HL-60 (cell line): ENCODE measurements at regions not wholly inside any gene's neighbourhood (a gene's known extent, or its start where the extent isn't known, plus 50 kb on each side); places are given as distances from the start of the nearest gene placed in this dataset.

ENCODE experiments used
- DNase-seq, 2 experiments: peaks; one replicate each; pipeline ENCODE4 v3.0.0-alpha.2; 2010 to 2020; ENCODE audit warnings: low read depth in 1 of 2, low spot score in 1 of 2
- H3K27ac ChIP-seq: fragments of 250-450 bp; sonication (Bioruptor Pico); replicated peaks from 2 replicates; pipeline ENCODE4 v1.5.1; 2020; ENCODE audit warnings: mild to moderate bottlenecking, moderate library complexity
- H3K27me3 ChIP-seq: fragments of 250-450 bp; sonication (Bioruptor Pico); 2 replicates; pipeline ENCODE4 v1.5.1; 2021; ENCODE audit warnings: mild to moderate bottlenecking, moderate library complexity; ENCODE audit not compliant: insufficient read depth, poor library complexity, severe bottlenecking
- H3K4me3 ChIP-seq: replicated peaks from 2 replicates; pipeline ENCODE4 v1.5.1; 2011; ENCODE audit warnings: mild to moderate bottlenecking, control low read depth, low read length; ENCODE audit not compliant: insufficient read depth
- CTCF ChIP-seq: IDR thresholded peaks from one replicate; pipeline ENCODE4 v1.5.1; 2011; ENCODE audit warnings: low read length, control low read depth, inconsistent platforms; ENCODE audit not compliant: insufficient read depth
- GABPA ChIP-seq: IDR thresholded peaks from 2 replicates; pipeline ENCODE4 v1.6.1; 2012; ENCODE audit warnings: low read depth
- POLR2AphosphoS5 ChIP-seq: IDR thresholded peaks from 2 replicates; pipeline ENCODE4 v1.6.1; 2012; ENCODE audit warnings: low read depth
- SPI1 ChIP-seq: IDR thresholded peaks from 2 replicates; pipeline ENCODE4 v1.6.1; 2012; ENCODE audit warnings: low read depth, mild to moderate bottlenecking, borderline replicate concordance
- TF ChIP-seq, protein P1 (sequence below): IDR thresholded peaks from 2 replicates; pipeline ENCODE4 v1.6.1; 2012; ENCODE audit warnings: low read depth; ENCODE audit not compliant: insufficient replicate concordance

DNA sequence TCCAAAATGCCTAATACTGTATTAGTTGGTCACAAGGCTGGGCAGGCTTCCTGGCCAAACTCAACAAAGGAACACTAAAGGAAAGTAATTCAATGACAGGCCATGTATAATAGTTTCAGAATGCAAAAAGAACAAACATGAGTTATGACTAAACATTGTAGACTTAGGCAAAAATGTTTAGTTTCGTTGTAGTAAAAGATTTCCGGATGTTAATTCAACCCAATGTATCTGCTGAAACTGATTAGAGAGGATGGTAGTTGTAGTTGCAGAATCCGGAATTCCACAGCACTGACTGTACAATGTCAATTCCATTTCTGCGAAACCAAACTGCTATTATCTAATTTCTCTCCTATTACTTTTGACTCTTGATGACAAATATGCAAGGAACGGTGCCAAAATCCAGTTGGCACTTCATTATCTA lies 117.9 kb upstream of the FST start:
- Histone ChIP-seq H3K4me3 (no peak overlapping the region), H3K27me3 (no peaks in the 10 kb centered on the region), H3K27ac (no peak overlapping the region)
- DNase-seq = no peak
- TF ChIP-seq, protein P1, sequence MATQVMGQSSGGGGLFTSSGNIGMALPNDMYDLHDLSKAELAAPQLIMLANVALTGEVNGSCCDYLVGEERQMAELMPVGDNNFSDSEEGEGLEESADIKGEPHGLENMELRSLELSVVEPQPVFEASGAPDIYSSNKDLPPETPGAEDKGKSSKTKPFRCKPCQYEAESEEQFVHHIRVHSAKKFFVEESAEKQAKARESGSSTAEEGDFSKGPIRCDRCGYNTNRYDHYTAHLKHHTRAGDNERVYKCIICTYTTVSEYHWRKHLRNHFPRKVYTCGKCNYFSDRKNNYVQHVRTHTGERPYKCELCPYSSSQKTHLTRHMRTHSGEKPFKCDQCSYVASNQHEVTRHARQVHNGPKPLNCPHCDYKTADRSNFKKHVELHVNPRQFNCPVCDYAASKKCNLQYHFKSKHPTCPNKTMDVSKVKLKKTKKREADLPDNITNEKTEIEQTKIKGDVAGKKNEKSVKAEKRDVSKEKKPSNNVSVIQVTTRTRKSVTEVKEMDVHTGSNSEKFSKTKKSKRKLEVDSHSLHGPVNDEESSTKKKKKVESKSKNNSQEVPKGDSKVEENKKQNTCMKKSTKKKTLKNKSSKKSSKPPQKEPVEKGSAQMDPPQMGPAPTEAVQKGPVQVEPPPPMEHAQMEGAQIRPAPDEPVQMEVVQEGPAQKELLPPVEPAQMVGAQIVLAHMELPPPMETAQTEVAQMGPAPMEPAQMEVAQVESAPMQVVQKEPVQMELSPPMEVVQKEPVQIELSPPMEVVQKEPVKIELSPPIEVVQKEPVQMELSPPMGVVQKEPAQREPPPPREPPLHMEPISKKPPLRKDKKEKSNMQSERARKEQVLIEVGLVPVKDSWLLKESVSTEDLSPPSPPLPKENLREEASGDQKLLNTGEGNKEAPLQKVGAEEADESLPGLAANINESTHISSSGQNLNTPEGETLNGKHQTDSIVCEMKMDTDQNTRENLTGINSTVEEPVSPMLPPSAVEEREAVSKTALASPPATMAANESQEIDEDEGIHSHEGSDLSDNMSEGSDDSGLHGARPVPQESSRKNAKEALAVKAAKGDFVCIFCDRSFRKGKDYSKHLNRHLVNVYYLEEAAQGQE = no peak
- TF ChIP-seq CTCF = no peak
- no peak for TF ChIP-seq POLR2AphosphoS5
- TF ChIP-seq SPI1 = no peak
- no peak for TF ChIP-seq GABPA

DNA sequence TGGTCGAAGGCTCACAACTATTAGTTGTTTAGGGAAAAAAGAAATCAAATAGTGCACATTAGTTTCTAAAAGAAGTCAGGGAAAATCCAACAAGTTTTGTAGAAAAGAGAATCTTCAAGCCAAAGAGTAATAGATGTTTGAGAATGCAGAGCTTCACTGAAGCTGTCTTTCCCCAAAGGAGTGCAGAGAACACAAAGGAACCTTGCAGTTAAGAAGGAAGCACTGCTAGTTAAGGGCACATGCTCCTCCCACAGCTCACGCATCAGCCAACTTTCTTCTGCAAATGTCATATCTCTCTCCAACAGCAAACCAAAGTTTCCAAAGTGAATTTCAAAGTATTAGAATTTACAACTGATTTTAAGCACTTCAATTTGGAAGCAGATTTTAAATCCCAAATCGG lies 116.4 kb upstream of the FST start:
- Histone ChIP-seq H3K4me3 (no peak overlapping the region), H3K27me3 (no peaks in the 10 kb centered on the region), H3K27ac (no peak overlapping the region)
- no peak for DNase-seq
- TF ChIP-seq GABPA (no peak), POLR2AphosphoS5 (no peak), CTCF (no peak), SPI1 (no peak)
- TF ChIP-seq, protein P1 = no peak

DNA sequence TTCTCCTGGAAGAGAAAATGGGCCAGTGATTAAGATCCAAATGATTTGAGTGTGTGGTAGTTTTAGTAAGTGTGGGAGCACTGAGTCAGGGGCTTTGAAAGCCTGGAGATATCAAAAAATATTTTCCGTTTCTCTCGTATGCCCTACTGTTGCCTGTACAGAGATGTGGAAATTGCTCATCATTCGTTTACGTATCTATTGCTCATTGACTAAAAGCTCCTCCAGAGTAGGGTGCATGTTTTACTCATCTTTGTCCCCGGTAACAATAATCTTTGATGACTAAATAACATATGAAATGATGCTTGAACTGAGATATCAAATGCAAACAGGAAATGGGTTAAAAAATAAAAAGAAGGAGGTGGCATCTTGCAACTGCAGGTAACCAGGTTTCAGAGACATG lies 114.2 kb upstream of the FST start:
- no peaks in the 10 kb centered on the region for H3K27me3 ChIP-seq
- TF ChIP-seq, protein P1 = no peak
- no peak for TF ChIP-seq POLR2AphosphoS5
- no peak for TF ChIP-seq SPI1
- no peak for TF ChIP-seq GABPA
- no peak for TF ChIP-seq CTCF
- DNase-seq = no peak
- no peak overlapping the region for H3K27ac ChIP-seq
- H3K4me3 ChIP-seq = no peak overlapping the region
